SK-N-SH treated with all-trans-retinoic acid at 6 μM for 48 hours (cell line): ENCODE measurements at regions not wholly inside any gene's neighbourhood (a gene's known extent, or its start where the extent isn't known, plus 50 kb on each side); places are given as distances from the start of the nearest gene placed in this dataset.

ENCODE experiments used
- ARNTL ChIP-seq: fragments of 450-650 bp; formaldehyde crosslinking; IDR thresholded peaks from 2 replicates; pipeline ENCODE4 v1.5.0; 2020; ENCODE audit warnings: low read depth, mild to moderate bottlenecking, moderate library complexity, borderline replicate concordance
- CSDC2 ChIP-seq: fragments of 250-450 bp; sonication (Bioruptor Pico); IDR thresholded peaks from 2 replicates; pipeline ENCODE4 v1.5.0; 2020; ENCODE audit warnings: mild to moderate bottlenecking, moderate library complexity
- ZNF565 ChIP-seq: fragments of 450-650 bp; formaldehyde crosslinking; conservative IDR thresholded peaks from 2 replicates; pipeline ENCODE4 v1.5.0; 2020; ENCODE audit warnings: low read depth, mild to moderate bottlenecking, moderate library complexity

DNA sequence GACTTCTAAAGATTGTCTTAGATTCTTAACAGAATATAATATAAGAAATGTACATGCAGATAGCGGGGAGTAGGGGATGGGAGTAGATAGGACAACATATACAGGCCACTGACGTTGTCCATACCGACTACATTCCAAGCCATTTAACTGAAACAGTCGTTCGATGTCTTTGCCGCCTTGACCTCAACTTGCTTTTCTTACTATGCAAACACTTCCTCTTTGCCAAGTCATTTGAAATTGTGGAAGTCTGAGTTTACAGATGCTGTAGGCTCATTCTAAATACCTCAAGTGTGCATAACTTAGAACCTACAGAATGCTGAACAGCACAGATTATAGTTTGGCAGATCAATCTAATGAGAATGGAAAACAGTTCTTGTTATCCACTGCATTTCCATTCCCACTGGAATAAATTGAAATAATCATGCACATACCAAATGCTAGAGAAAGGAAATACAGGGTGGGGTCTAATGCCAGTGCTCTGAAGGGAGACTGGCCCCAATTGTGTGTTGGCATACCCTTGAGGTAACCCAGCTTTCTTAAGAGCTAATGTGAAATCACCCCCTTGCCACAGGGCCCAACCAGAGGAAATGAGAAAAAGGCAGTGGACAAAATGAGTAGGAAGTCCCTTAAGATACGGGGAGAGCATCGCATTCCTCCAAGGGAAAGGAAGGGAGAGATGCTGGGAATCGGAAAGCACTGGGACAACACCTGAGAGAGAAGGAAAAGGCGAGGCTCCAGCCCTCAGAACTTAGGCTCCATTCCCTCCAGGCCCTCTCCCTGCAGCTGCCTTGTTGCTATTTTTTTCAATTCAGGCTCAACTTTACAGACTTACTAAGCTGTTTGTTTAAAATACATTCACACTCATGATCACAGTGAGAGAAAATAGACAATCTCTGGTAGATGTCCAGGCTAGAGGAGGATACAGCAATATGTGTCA lies 380.9 kb upstream of the TMTC1 start:
- TF ChIP-seq CSDC2 = no peak
- no peak for TF ChIP-seq ZNF565 (CRISPR knock-in tag)
- no peak for TF ChIP-seq ARNTL
